ENCODE measurements at regions not wholly inside any gene's neighbourhood (a gene's known extent, or its start where the extent isn't known, plus 50 kb on each side); places are given as distances from the start of the nearest gene placed in this dataset.
"Not testable (repeated sequence)": the region's sequence is repeated elsewhere in the genome, so short reads cannot be mapped to it uniquely, and the experiment has no call there.

GRCh38 chr4:62434921-62435320, 1234.8 kb downstream of the ADGRL3 start:
- no peak overlapping the region for H3T11ph ChIP-seq (ENCODE audit: low read length)
- H3K79me1 ChIP-seq (ENCODE audit: insufficient read depth, low read depth, low read length, poor library complexity, severe bottlenecking) = no peaks in the 10 kb centered on the region
- no peak overlapping the region for H2BK20ac ChIP-seq (ENCODE audit: low read depth, low read length, poor library complexity, severe bottlenecking)
- no peak for TF ChIP-seq CTCF (conservative IDR thresholded peaks at IDR 0.05)
- no peak overlapping the region for H3K4ac ChIP-seq (ENCODE audit: low read depth, low read length)
- H2BK15ac ChIP-seq (ENCODE audit: low read depth, low read length) = no peak overlapping the region
- H3K4me1 ChIP-seq (ENCODE audit: insufficient read depth, low read length) = no peaks in the 10 kb centered on the region
- no peaks in the 10 kb centered on the region for H3K79me2 ChIP-seq (ENCODE audit: insufficient read depth, low read length)
- H3K14ac ChIP-seq (ENCODE audit: insufficient read depth, low read length) = no peak overlapping the region
- no peaks in the 10 kb centered on the region for H3K27me3 ChIP-seq (ENCODE audit: insufficient read depth, low read length)
- H3K9me3 Mint-ChIP-seq = peaks cover 17 to 24% of the 10 kb centered on the region in 2 experiments
- H3K27me3 Mint-ChIP-seq (ENCODE audit: low read depth) = no peaks in the 10 kb centered on the region
- H3K9me3 ChIP-seq (ENCODE audit: control insufficient read depth, low read depth, low read length) = no peaks in the 10 kb centered on the region
- H3K36me3 Mint-ChIP-seq (ENCODE audit: insufficient read depth in 1 of 3, low read depth in 3 of 3) = peaks cover 7 to 23% (median 15%) of the 10 kb centered on the region in 3 experiments; a peak in 6 of 7 replicates
- H2BK5ac ChIP-seq (ENCODE audit: insufficient read length, low read length) = no peak overlapping the region
- no peak overlapping the region for H4K91ac ChIP-seq (ENCODE audit: insufficient read length, low read depth, low read length)
- peaks cover 6 to 7% of the 10 kb centered on the region in 2 experiments; a peak in 3 of 4 replicates for H3K4me1 Mint-ChIP-seq
- H2AFZ ChIP-seq (ENCODE audit: low read length) = no peak overlapping the region
- no peak overlapping the region for H3K9ac ChIP-seq (ENCODE audit: extremely low read depth, insufficient read length, low read length)
- H2AK5ac ChIP-seq (ENCODE audit: insufficient read length, low read length) = no peak overlapping the region
- H3K23ac ChIP-seq (ENCODE audit: insufficient read length, low read depth, low read length) = no peak overlapping the region
- H3K23me2 ChIP-seq (ENCODE audit: insufficient read length, low read depth, low read length, poor library complexity, severe bottlenecking) = no peaks in the 10 kb centered on the region
- no peak overlapping the region for H2BK120ac ChIP-seq (ENCODE audit: low read depth, low read length, poor library complexity, severe bottlenecking)
- no peak overlapping the region for H3K4me3 Mint-ChIP-seq
- H3K27ac Mint-ChIP-seq = no peak overlapping the region; a peak in 1 of 7 replicates
- H4K20me1 ChIP-seq (ENCODE audit: control insufficient read depth, insufficient read depth, insufficient read length) = no peaks in the 10 kb centered on the region
- H2BK12ac ChIP-seq (ENCODE audit: insufficient read length, low read depth, low read length) = no peak overlapping the region
- no peak overlapping the region for H4K8ac ChIP-seq (replicated peaks; ENCODE audit: insufficient read length, low read depth, low read length)
- no peak overlapping the region for H4K5ac ChIP-seq (ENCODE audit: insufficient read length, low read depth, low read length)
- no peak overlapping the region for H3K56ac ChIP-seq (ENCODE audit: insufficient read length, low read depth, low read length)
- no peak overlapping the region for H3K4me2 ChIP-seq (ENCODE audit: insufficient read depth, insufficient read length, low read length)
- no peak for DNase-seq
- no peak overlapping the region for H3K18ac ChIP-seq (ENCODE audit: insufficient read length, low read depth, low read length)
- no peak overlapping the region for H3K27ac ChIP-seq (ENCODE audit: insufficient read length, low read depth, low read length)

- not testable (repeated sequence) for H3K27ac ChIP-seq (ENCODE audit: insufficient read length, low read depth, low read length); H3K56ac ChIP-seq (ENCODE audit: insufficient read length, low read depth, low read length); H2BK5ac ChIP-seq (ENCODE audit: insufficient read length, low read length); H3K4me1 ChIP-seq (ENCODE audit: insufficient read depth, low read length); H3K79me2 ChIP-seq (ENCODE audit: insufficient read depth, low read length); H4K8ac ChIP-seq (replicated peaks; ENCODE audit: insufficient read length, low read depth, low read length); H2BK15ac ChIP-seq (ENCODE audit: low read depth, low read length); H3K23me2 ChIP-seq (ENCODE audit: insufficient read length, low read depth, low read length, poor library complexity, severe bottlenecking); H3K27ac Mint-ChIP-seq; H3K9ac ChIP-seq (ENCODE audit: extremely low read depth, insufficient read length, low read length); H3K27me3 ChIP-seq (ENCODE audit: insufficient read depth, low read length); H4K5ac ChIP-seq (ENCODE audit: insufficient read length, low read depth, low read length); H3K4me3 Mint-ChIP-seq; H2BK120ac ChIP-seq (ENCODE audit: low read depth, low read length, poor library complexity, severe bottlenecking); H3K79me1 ChIP-seq (ENCODE audit: insufficient read depth, low read depth, low read length, poor library complexity, severe bottlenecking); H3K18ac ChIP-seq (ENCODE audit: insufficient read length, low read depth, low read length); H2AK5ac ChIP-seq (ENCODE audit: insufficient read length, low read length); H2BK12ac ChIP-seq (ENCODE audit: insufficient read length, low read depth, low read length); H3K9me3 ChIP-seq (ENCODE audit: control insufficient read depth, low read depth, low read length); H3K4me2 ChIP-seq (ENCODE audit: insufficient read depth, insufficient read length, low read length); H3K27me3 Mint-ChIP-seq (ENCODE audit: low read depth); H3K23ac ChIP-seq (ENCODE audit: insufficient read length, low read depth, low read length); H3T11ph ChIP-seq (ENCODE audit: low read length); H2AFZ ChIP-seq (ENCODE audit: low read length); H4K20me1 ChIP-seq (ENCODE audit: control insufficient read depth, insufficient read depth, insufficient read length); H3K4ac ChIP-seq (ENCODE audit: low read depth, low read length); H3K14ac ChIP-seq (ENCODE audit: insufficient read depth, low read length); H2BK20ac ChIP-seq (ENCODE audit: low read depth, low read length, poor library complexity, severe bottlenecking); H4K91ac ChIP-seq (ENCODE audit: insufficient read length, low read depth, low read length)
- Mint-ChIP-seq H3K9me3 (peaks cover 11 to 13% of the 10 kb centered on the region in 2 experiments), H3K36me3 (ENCODE audit: insufficient read depth in 1 of 3, low read depth in 3 of 3) (peaks cover 2 to 13% (median 9%) of the 10 kb centered on the region in 3 experiments; a peak in 6 of 7 replicates), H3K4me1 (peaks cover 10 to 11% of the 10 kb centered on the region in 2 experiments; a peak in 3 of 4 replicates)
- WGBS (ENCODE audit: extremely low coverage, insufficient read length, low lambda C conversion rate) = no CpG with 5 or more reads among the region's 8 CpGs
- peak; percentile 32 for DNase-seq
Measured at GRCh38 chr4:62431513-62432231, 1231.5 kb downstream of the ADGRL3 start.

All from H9 (cell line).